ENCODE measurements at regions not wholly inside any gene's neighbourhood (a gene's known extent, or its start where the extent isn't known, plus 50 kb on each side); places are given as distances from the start of the nearest gene placed in this dataset.

- H3K9ac ChIP-seq: no peak overlapping the region
- H2AFZ ChIP-seq: no peak overlapping the region
- H3K27ac ChIP-seq: no peak overlapping the region
- TF ChIP-seq CTCF (IDR thresholded peaks at IDR 0.05): no peak
- no peak overlapping the region for H3K4me2 ChIP-seq (ENCODE audit: low read length)
- H3K36me3 ChIP-seq (ENCODE audit: control insufficient read depth, insufficient read depth, low read length): no peaks in the 10 kb centered on the region
- no peak overlapping the region for H3K4me3 ChIP-seq (ENCODE audit: low read depth, low read length)
- H3K79me2 ChIP-seq: no peaks in the 10 kb centered on the region
- H3K4me1 ChIP-seq: no peaks in the 10 kb centered on the region
- H3K9me3 ChIP-seq (ENCODE audit: control insufficient read depth, low read length): no peaks in the 10 kb centered on the region
- H3K27me3 ChIP-seq (ENCODE audit: control insufficient read depth, insufficient read depth, low read length): no peaks in the 10 kb centered on the region
Measured at GRCh38 chr22:27139935-27140511, 482.6 kb downstream of the MIAT start.

GRCh38 chr22:27142286-27142685, 484.9 kb downstream of the MIAT start:
- H3K36me3 ChIP-seq (ENCODE audit: control insufficient read depth, insufficient read depth, low read length): no peaks in the 10 kb centered on the region
- no peak overlapping the region for H3K4me3 ChIP-seq (ENCODE audit: low read depth, low read length)
- no peak overlapping the region for H2AFZ ChIP-seq
- no peak overlapping the region for H3K9ac ChIP-seq
- H3K9me3 ChIP-seq (ENCODE audit: control insufficient read depth, low read length): no peaks in the 10 kb centered on the region
- H3K4me2 ChIP-seq (ENCODE audit: low read length): no peak overlapping the region
- no peak for TF ChIP-seq CTCF (IDR thresholded peaks at IDR 0.05)
- no peaks in the 10 kb centered on the region for H3K4me1 ChIP-seq
- H3K27ac ChIP-seq: no peak overlapping the region
- H3K27me3 ChIP-seq (ENCODE audit: control insufficient read depth, insufficient read depth, low read length): no peaks in the 10 kb centered on the region
- no peaks in the 10 kb centered on the region for H3K79me2 ChIP-seq

- no peak overlapping the region for H3K27ac ChIP-seq
- H3K27me3 ChIP-seq (ENCODE audit: control insufficient read depth, insufficient read depth, low read length): no peaks in the 10 kb centered on the region
- no peaks in the 10 kb centered on the region for H3K79me2 ChIP-seq
Measured at GRCh38 chr22:27144321-27144720, 486.9 kb downstream of the MIAT start.

GRCh38 chr22:27146866-27147633, 489.7 kb downstream of the MIAT start:
- Histone ChIP-seq H3K9ac (no peak overlapping the region), H3K27me3 (ENCODE audit: control insufficient read depth, insufficient read depth, low read length) (no peaks in the 10 kb centered on the region), H3K36me3 (ENCODE audit: control insufficient read depth, insufficient read depth, low read length) (no peaks in the 10 kb centered on the region), H3K9me3 (ENCODE audit: control insufficient read depth, low read length) (no peaks in the 10 kb centered on the region), H3K4me2 (ENCODE audit: low read length) (no peak overlapping the region), H3K27ac (no peak overlapping the region), H3K79me2 (no peaks in the 10 kb centered on the region), H3K4me1 (no peaks in the 10 kb centered on the region), H2AFZ (no peak overlapping the region), H3K4me3 (ENCODE audit: low read depth, low read length) (no peak overlapping the region)
- TF ChIP-seq CTCF (IDR thresholded peaks at IDR 0.05): no peak

More at GRCh38 chr22:27144321-27144720, 486.9 kb downstream of the MIAT start:
- no peaks in the 10 kb centered on the region for H3K4me1 ChIP-seq
- H3K9ac ChIP-seq: no peak overlapping the region
- no peak overlapping the region for H2AFZ ChIP-seq
- no peak overlapping the region for H3K4me3 ChIP-seq (ENCODE audit: low read depth, low read length)
- TF ChIP-seq CTCF (IDR thresholded peaks at IDR 0.05): no peak
- H3K36me3 ChIP-seq (ENCODE audit: control insufficient read depth, insufficient read depth, low read length): no peaks in the 10 kb centered on the region
- no peaks in the 10 kb centered on the region for H3K9me3 ChIP-seq (ENCODE audit: control insufficient read depth, low read length)
- H3K4me2 ChIP-seq (ENCODE audit: low read length): no peak overlapping the region

- H3K36me3 ChIP-seq (ENCODE audit: control insufficient read depth, insufficient read depth, low read length): no peaks in the 10 kb centered on the region
- no peak overlapping the region for H3K9ac ChIP-seq
- no peak overlapping the region for H3K4me2 ChIP-seq (ENCODE audit: low read length)
- H3K79me2 ChIP-seq: no peaks in the 10 kb centered on the region
- H2AFZ ChIP-seq: no peak overlapping the region
- no peaks in the 10 kb centered on the region for H3K9me3 ChIP-seq (ENCODE audit: control insufficient read depth, low read length)
- H3K4me3 ChIP-seq (ENCODE audit: low read depth, low read length): no peak overlapping the region
- H3K27ac ChIP-seq: no peak overlapping the region
- H3K27me3 ChIP-seq (ENCODE audit: control insufficient read depth, insufficient read depth, low read length): no peaks in the 10 kb centered on the region
- TF ChIP-seq CTCF (IDR thresholded peaks at IDR 0.05): no peak
- no peaks in the 10 kb centered on the region for H3K4me1 ChIP-seq
Measured at GRCh38 chr22:27148055-27148454, 490.7 kb downstream of the MIAT start.
